Activated CD8-positive, alpha-beta memory T cell treated with anti-CD3 and anti-CD28 coated beads, Interleukin-2, amount 10 ng/mL, durations not matched to agents 7 days and 5 days (primary cell): ENCODE measurements at regions not wholly inside any gene's neighbourhood (a gene's known extent, or its start where the extent isn't known, plus 50 kb on each side); places are given as distances from the start of the nearest gene placed in this dataset.

Experiments
- ATAC-seq: fragments of 150-1000 bp; cut with Tn5 transposase; one replicate; pipeline ENCODE4 v1.10.0; 2021; ENCODE audit warnings: moderate library complexity
- CTCF ChIA-PET: fragments of 350-600 bp; sonication (Branson Sonifier 250); formaldehyde crosslinking; loops from one replicate; lab custom pipeline; 2021; ENCODE audit warnings: antibody characterized with exemption; lab: Charles Lee
- DNase-seq: peaks from one replicate; pipeline ENCODE4 v3.0.0-alpha.2; 2020
- H3K27ac Mint-ChIP-seq: one replicate; pipeline ENCODE4 v1.8.0; 2021; ENCODE audit warnings: mild to moderate bottlenecking, mixed read lengths
- H3K27me3 Mint-ChIP-seq: one replicate; pipeline ENCODE4 v1.8.0; 2021; ENCODE audit warnings: mixed read lengths
- H3K36me3 Mint-ChIP-seq: one replicate; pipeline ENCODE4 v1.8.0; 2021; ENCODE audit warnings: mild to moderate bottlenecking, mixed read lengths
- H3K4me1 Mint-ChIP-seq: one replicate; pipeline ENCODE4 v1.8.0; 2021; ENCODE audit warnings: mixed read lengths
- H3K4me3 Mint-ChIP-seq: one replicate; pipeline ENCODE4 v1.8.0; 2021; ENCODE audit warnings: mild to moderate bottlenecking, moderate library complexity, mixed read lengths
- H3K9me3 Mint-ChIP-seq: one replicate; pipeline ENCODE4 v1.8.0; 2022; ENCODE audit warnings: low read depth, mixed read lengths

DNA sequence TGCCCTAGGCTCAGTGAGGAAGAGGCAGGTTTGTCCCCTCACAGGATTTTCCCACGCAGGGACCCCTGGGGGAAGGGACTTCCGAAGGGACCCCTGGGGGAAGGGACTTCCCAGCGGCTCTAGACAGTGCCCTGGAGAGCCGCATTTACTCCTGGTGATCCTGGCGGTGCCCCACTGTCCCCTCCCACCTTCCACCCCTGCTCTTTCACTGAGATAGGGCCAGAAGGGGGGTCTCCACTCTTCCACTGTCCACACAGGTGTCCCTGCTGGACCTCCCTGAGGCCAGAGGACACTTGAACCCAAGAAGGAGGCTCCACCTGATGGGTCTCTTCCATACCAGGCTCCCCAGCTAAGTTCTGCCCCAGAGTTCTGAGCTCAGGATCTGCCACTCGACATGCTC lies 1333.9 kb downstream of the BRD1 start:
- no peaks in the 10 kb centered on the region for H3K36me3 Mint-ChIP-seq
- H3K4me3 Mint-ChIP-seq = no peak overlapping the region
- DNase-seq (no peak), ATAC-seq (no peak)
- H3K27me3 Mint-ChIP-seq = peaks cover 27% of the 10 kb centered on the region
- H3K27ac Mint-ChIP-seq = no peak overlapping the region
- H3K9me3 Mint-ChIP-seq = no peaks in the 10 kb centered on the region
- H3K4me1 Mint-ChIP-seq = no peaks in the 10 kb centered on the region
- CTCF ChIA-PET = no interaction called here

DNA sequence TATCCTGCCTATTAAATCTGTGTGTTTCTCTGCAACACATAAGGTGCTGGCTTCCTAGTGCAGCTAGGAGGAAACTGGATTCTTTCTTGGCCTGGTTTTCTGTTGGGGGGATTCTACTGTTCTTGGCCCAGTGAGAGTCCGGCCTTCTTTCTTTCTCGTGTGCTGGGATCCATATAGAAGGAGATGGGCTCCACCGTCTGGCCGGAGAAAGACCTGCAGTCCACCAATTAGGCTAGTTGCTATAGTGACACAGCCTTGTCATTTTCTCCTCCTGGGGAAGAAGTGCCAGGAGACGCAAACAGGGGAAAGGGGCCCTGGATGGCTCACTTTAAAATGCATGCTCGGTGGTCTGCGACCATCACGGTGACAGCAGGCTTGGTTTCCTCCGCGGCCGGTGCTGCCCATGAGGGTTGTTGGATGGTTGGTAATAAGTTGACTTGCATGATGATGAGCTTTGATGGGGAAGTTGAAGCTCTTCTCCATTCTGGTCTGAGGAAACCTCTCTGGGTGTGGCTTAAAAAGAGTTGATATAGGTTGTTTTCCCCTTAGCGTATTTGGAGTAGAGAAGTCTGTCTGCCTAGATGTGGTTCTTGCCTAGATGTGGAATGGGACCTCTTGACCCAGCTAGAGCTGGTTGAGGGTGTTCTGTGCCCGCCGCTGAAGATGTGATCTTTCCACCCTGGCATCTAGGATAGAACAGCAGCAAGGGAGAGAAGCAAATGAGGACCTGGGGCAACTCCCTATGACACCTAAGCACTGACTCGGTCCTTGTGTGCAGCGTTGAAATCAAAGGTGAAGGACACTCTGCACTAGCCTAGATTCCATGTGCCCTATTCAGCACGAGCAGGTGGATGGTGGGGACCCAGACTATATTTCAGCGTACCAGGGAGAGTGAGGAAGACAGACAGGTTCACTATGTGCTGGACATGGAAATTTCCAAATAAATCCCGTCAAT lies 1335.0 kb downstream of the BRD1 start:
- DNase-seq (peak; percentile 53), ATAC-seq (no peak)
- Mint-ChIP-seq H3K4me3 (no peak overlapping the region), H3K36me3 (no peaks in the 10 kb centered on the region), H3K27me3 (peaks cover 38% of the 10 kb centered on the region), H3K9me3 (no peaks in the 10 kb centered on the region), H3K27ac (no peak overlapping the region), H3K4me1 (no peaks in the 10 kb centered on the region)
- CTCF ChIA-PET = no interaction called here

DNA sequence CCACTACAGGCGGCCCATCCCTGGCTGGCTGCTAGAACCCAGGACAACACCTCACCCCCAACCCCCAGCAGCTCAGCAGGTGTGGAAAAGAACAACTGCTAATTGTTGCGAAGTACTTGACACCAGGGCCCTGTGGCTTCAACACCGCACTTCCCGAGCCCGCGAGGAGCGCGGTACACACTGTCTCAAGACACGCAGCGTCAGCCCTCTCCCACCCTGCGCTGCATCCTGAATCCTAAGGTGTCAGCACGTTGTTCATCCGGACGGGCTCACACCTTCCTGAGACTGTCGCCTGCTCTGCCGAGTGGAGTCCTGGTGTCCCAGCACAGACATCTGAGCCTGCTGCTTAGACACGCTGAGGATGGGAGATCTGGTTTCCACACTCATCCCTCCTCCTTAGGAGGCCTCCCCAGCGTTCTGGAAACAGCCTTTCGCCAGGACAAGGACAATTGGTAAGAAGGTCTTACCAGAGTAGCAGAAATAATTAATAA lies 1336.2 kb downstream of the BRD1 start:
- peaks cover 46% of the 10 kb centered on the region for H3K27me3 Mint-ChIP-seq
- DNase-seq = no peak
- no peak overlapping the region for H3K4me3 Mint-ChIP-seq
- no peak overlapping the region for H3K27ac Mint-ChIP-seq
- H3K36me3 Mint-ChIP-seq = no peaks in the 10 kb centered on the region
- CTCF ChIA-PET = no interaction called here
- H3K9me3 Mint-ChIP-seq = no peaks in the 10 kb centered on the region
- no peaks in the 10 kb centered on the region for H3K4me1 Mint-ChIP-seq
- ATAC-seq = no peak

DNA sequence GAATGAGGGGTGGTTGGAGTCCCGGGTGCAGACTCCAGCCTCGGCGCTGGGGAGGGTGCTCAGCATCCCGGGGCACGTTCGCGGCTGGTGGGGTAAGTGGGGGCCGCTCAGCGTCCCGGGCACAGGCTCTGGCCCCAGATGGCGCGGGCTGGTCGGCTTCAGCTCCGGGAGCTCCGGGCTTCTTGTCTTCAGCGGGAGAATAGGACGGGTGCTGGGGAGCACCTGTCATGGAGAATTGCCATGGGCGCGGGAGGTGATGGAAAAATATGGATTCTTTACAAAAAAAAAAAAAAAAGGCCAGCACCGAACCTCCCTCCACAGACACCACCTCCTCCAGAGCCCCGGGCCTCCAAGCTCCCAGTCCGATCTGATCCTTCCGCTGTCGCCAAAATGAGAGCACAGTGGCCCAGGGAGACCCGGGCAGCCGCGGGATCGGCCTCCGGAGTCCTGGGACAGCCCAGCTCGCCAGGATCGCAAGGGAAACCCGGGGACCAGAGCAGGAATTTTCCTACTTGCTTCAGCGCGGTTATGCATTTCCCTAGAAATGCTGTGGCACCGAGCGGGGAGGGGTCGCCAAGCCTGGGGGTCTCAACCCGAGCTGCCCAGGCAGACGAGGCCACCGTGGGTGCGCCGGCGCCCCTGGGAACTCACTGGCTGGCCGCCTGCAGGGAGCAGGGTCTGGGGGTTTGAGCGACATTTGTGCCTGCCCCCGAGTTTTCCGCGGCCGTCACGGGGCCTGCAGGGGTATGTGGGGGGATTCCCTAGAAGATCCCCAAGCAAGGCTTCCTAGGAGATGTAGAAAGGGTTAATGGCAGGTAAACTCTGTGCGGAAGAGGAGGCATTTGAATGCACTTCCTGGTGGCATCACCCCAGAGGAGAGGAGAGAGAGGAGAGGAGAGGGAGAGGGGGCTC lies 1336.9 kb downstream of the BRD1 start:
- Mint-ChIP-seq H3K27me3 (peaks cover 50% of the 10 kb centered on the region), H3K4me3 (no peak overlapping the region), H3K27ac (no peak overlapping the region), H3K36me3 (no peaks in the 10 kb centered on the region), H3K9me3 (no peaks in the 10 kb centered on the region), H3K4me1 (no peaks in the 10 kb centered on the region)
- CTCF ChIA-PET = no interaction called here
- ATAC-seq = no peak
- peak; percentile 12 for DNase-seq

DNA sequence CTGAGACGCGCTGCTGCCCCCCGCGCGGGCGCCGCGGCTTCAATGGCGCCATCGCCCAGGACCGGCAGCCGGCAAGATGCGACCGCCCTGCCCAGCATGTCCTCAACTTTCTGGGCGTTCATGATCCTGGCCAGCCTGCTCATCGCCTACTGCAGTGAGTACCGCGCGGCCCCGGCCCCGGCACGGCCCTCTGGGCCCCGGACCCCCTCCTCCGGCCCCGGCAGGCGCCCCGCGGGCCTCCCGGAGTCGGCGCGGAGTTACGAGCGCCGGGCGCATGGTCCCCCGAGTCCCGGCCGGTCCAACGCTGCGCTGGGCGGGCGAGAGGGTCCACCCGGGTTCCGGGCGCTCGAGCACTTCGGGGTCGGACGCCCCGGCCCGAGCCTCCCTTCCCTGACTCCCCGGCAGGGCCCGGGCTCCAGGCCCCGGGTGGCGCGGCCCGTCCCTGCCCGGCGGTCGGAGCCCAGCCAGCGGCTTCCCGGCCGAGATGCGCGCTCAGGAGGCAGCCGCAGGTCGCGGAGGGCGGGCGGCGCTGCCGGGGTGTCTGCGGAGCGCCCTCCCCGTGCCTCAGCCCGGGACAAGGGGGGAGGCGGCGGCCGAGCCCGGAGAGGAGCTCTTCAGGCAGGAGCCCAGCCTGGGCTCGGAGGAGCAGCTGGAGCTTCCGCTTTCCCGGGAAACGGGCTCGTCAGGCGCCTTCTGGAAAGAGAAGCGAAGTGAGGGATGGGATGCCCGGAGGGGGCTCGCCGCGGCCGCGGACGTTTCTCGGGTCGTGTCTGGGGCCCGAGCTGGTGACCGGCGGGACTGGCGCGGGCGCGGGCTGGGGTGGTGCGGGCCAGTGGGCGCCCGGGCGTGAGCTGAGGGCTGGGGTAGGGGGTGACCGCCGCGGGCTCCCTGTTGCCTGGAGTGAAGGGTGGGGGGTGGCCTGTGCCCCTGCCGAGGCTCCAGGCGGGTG lies 1337.8 kb downstream of the BRD1 start:
- DNase-seq = no peak
- Mint-ChIP-seq H3K27ac (no peak overlapping the region), H3K4me1 (no peaks in the 10 kb centered on the region), H3K27me3 (peaks cover 52% of the 10 kb centered on the region), H3K9me3 (no peaks in the 10 kb centered on the region), H3K4me3 (no peak overlapping the region), H3K36me3 (no peaks in the 10 kb centered on the region)
- CTCF ChIA-PET = no interaction called here
- no peak for ATAC-seq

DNA sequence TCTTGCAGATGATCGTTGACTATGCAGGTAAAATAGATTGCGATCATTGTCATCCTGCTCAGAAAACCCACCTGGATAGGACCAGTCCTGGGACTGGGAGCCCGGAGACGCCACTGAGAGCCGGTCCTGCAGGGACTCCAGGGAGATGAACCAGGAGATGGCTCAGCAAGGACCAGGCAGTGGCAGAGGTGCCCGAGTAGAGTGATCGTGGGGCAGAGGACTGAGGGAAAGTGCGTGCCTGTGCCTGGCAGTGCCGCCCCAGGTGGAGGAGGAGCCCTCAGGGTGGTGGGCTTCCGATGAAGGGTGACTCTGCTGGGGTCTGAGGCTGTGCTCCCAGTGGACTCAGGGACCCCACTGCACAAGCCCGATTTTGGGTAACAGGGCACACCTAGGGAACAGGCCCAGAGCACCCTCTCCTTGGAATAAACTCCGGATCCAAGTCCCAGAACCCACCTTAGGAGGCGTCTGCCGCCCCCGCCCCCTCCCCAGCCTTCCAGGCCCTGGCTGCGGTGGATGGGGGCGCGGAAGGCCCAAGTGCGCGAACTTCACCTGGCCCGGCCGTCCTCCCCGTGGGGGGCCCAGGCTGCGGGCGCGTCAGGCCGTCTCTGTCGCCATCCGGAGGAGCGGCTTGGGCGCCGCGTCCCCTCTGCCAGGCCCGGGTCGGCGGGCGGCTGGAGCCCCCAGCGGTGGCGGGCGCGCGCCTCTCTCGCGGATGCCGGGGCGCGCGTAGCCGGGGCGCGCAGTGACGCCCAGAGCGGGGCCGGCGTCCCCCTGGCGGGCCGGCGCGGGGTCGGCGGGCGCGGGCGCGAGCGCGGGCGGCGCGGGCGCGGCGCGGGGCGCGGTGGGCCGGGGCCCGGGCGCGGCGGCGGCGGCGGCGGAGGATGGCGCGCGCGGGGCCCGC lies 1338.8 kb downstream of the BRD1 start:
- CTCF ChIA-PET = no interaction called here
- no peaks in the 10 kb centered on the region for H3K36me3 Mint-ChIP-seq
- peaks cover 52% of the 10 kb centered on the region for H3K27me3 Mint-ChIP-seq
- ATAC-seq = no peak
- DNase-seq = no peak
- H3K27ac Mint-ChIP-seq = no peak overlapping the region
- no peak overlapping the region for H3K4me3 Mint-ChIP-seq
- no peaks in the 10 kb centered on the region for H3K9me3 Mint-ChIP-seq
- H3K4me1 Mint-ChIP-seq = no peaks in the 10 kb centered on the region

DNA sequence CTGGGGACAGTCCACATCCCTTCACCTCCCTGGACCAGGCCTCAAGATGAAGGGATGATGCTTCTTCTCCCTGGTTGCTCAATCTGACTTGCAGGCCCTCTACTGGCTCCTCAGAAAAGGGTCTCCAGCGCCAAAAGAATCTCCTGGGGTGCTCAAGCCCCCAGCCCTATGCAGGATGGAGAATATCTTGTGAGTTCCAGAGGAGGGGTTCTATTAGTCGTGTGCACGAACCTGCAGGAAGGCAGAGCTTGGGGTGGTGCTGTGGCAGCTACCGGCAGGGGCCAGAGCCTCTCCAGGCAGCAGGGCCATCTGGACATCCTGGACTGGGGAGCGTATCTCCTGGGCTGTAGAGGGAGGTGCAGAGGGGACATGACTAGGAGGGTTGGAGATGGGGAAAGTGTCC lies 1339.5 kb downstream of the BRD1 start:
- DNase-seq (no peak), ATAC-seq (no peak)
- Mint-ChIP-seq H3K4me3 (no peak overlapping the region), H3K9me3 (no peaks in the 10 kb centered on the region), H3K27me3 (peaks cover 52% of the 10 kb centered on the region), H3K36me3 (no peaks in the 10 kb centered on the region), H3K27ac (no peak overlapping the region), H3K4me1 (no peaks in the 10 kb centered on the region)
- CTCF ChIA-PET = no interaction called here

DNA sequence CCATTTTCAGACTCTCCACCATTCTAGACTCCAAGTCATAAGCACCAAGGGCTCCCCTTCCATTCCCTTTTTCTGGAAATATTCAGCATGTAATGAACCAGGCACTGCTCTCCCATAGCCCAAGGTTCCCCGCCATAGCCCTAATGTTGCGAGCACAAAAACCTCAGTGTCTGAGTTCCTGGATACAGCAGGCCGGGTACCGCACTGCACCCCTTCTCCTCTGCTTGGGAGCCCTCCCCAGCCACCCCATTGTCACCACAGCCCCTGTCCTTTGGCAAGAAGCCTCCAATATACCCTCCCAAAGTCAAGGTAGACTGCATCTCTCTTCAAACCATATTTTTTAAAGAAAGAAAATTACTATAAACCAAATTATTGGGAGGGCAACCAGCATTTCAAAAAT lies 1341.1 kb downstream of the BRD1 start:
- H3K27ac Mint-ChIP-seq = no peak overlapping the region
- no peaks in the 10 kb centered on the region for H3K4me1 Mint-ChIP-seq
- CTCF ChIA-PET = no interaction called here
- no peaks in the 10 kb centered on the region for H3K36me3 Mint-ChIP-seq
- peaks cover 40% of the 10 kb centered on the region for H3K27me3 Mint-ChIP-seq
- no peak for ATAC-seq
- no peak overlapping the region for H3K4me3 Mint-ChIP-seq
- peak; percentile 16 for DNase-seq
- no peaks in the 10 kb centered on the region for H3K9me3 Mint-ChIP-seq

DNA sequence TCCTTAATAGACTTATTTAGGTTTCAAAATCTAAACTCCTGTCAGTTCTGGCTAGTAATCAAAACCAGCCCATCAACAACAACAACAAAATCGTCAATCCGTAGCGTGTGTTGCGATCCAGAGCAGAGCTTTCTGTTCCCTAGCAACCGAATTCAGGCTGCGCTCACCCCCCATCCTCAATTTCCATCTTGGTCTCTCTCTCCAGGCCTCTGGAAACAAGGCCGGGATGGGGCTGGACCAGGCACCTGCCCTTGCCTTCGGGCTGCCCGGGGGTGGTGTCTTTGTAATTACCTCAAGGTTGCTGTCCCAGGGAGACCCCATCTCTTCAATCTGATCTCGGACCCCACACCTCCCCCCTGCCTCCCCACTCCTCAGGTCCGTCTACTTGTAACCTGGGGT lies 1341.5 kb downstream of the BRD1 start:
- CTCF ChIA-PET = no interaction called here
- Mint-ChIP-seq H3K27me3 (peaks cover 36% of the 10 kb centered on the region), H3K9me3 (no peaks in the 10 kb centered on the region), H3K36me3 (no peaks in the 10 kb centered on the region), H3K4me1 (no peaks in the 10 kb centered on the region), H3K27ac (no peak overlapping the region), H3K4me3 (no peak overlapping the region)
- ATAC-seq (no peak), DNase-seq (no peak)

DNA sequence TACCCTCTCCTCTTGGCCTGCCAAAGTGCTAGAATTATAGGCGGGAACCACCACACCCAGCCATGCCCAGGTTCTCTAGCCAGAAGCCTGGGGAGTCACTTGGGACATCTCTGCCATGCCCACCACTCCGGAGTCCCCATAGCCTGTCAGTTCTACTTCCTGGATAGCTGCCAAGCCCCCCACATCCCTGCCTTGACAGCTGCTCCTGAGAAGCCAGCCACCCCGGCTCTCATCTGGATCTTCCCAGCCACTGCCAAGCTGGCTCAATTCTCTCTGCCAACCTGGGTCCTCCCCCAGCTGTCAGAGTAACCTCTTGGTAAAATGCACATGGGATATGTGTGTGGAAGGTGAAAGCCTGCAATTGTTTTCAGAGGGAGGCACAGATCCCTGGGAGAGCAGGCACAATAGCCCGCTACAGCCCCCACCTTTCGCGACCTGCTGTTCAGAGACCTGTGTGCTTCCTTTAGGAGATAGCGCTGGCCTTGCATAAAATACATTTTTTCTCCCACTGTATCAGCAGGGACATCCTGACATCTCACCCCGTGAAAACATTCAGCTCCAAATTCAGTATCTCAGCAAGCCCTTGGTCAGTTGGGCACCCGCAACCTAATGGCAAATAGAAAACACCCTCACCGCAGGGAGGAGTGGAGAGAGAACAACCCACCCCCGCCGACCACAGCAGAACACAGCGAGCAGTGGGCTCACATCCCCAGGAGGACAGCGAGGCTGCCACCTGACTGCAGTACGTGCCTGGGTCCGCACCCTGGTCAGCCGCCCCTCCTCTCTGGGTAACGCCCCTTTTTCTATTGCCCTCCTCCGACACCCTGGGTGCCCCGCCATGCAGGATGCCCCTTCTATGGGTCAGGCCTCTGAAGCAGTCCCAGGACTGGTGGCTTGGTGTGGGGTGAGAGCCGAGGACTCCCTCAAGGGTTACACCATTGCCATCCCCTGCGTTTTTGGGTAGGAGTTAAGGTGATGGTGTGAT lies 1342.2 kb downstream of the BRD1 start:
- H3K27ac Mint-ChIP-seq = no peak overlapping the region
- CTCF ChIA-PET = no interaction called here
- no peak overlapping the region for H3K4me3 Mint-ChIP-seq
- no peaks in the 10 kb centered on the region for H3K36me3 Mint-ChIP-seq
- no peaks in the 10 kb centered on the region for H3K4me1 Mint-ChIP-seq
- DNase-seq = peak; percentile 21
- H3K9me3 Mint-ChIP-seq = no peaks in the 10 kb centered on the region
- no peak for ATAC-seq
- peaks cover 29% of the 10 kb centered on the region for H3K27me3 Mint-ChIP-seq

DNA sequence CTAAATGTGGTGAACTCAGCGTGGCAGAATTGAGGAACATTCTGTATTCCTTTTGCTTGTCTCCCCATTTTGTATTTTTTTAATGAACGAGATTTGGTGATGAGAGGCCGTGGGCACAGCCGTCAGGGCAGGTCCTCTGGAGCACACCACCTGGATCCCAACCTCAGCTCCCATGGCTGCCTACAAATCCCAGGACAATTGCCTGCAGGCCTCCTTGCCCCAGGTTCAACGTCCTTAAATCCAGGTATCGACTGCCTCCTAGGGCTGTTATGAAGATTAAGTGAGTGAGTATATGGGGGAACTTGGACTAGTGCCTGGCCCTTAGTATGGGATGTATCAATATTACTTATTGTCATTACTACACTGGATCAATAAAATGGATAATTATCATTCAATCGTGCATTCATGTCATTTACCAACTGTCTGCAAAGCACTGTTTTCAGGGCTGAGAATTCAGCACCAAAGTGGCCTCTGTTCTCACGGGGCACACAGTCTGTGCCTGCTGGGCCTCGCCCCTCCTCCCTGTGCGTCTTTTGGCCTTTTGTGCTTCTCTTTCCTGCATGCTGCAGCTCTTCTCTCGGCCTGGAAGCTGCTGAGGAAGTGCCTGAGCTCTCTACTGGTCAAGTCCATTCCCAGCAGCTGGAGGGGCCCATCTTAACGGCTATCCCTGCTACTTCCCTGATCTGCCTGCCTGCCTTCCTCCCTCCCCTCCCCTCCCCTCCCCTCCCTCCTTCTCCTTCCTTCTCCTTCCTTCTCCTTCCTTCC lies 1343.7 kb downstream of the BRD1 start:
- no peaks in the 10 kb centered on the region for H3K9me3 Mint-ChIP-seq
- no peak for ATAC-seq
- CTCF ChIA-PET = no interaction called here
- no peaks in the 10 kb centered on the region for H3K4me1 Mint-ChIP-seq
- peaks cover 27% of the 10 kb centered on the region for H3K27me3 Mint-ChIP-seq
- no peak overlapping the region for H3K4me3 Mint-ChIP-seq
- H3K27ac Mint-ChIP-seq = no peak overlapping the region
- DNase-seq = no peak
- no peaks in the 10 kb centered on the region for H3K36me3 Mint-ChIP-seq
